ENCODE measurements at regions not wholly inside any gene's neighbourhood (a gene's known extent, or its start where the extent isn't known, plus 50 kb on each side); places are given as distances from the start of the nearest gene placed in this dataset.

DNA sequence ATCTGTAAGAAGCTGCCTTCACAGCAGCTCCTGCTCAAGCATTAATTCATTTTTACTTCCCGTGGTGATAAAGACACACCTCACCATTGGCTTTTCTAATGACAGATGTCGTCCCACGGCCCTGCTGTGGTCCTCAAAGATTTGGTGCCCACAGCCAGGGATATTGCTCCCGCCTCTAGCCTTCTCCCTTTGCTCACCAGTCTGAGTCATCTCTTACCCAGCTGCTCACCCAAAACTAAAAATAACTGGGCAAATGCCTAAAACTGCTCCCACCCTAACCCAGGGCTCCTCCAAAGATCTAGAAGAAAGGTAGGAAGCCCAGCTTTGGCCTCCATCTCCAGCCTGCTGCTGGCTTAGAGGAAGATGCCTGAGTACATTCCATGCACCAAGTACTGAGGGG is 371.1 kb upstream of the ZNF507 start:
- TF ChIP-seq ZNF274 (IDR thresholded peaks at IDR 0.05; ENCODE audit: low read depth, low read length), result no peak
- no peak for TF ChIP-seq SUZ12 (IDR thresholded peaks at IDR 0.05; ENCODE audit: extremely low read depth, insufficient read depth, insufficient read length)
